Suprapubic skin (tissue), 3 donors: ENCODE measurements at regions not wholly inside any gene's neighbourhood (a gene's known extent, or its start where the extent isn't known, plus 50 kb on each side); places are given as distances from the start of the nearest gene placed in this dataset.

Source experiments
- CTCF ChIP-seq, 2 donors: fragments of 200-600 bp in 1 of 2; fragments of 450-650 bp in 1 of 2; sonication (generic) in 1 of 2; IDR thresholded peaks; one replicate each; pipeline ENCODE4 v1.5.1; 2016 to 2019; ENCODE audit warnings: antibody characterized with exemption in 2 of 2, mild to moderate bottlenecking in 1 of 2, moderate library complexity in 1 of 2
- POLR2A ChIP-seq, 2 donors: fragments of 450-650 bp; IDR thresholded peaks; one replicate each; pipeline ENCODE4 v1.6.1; 2017; ENCODE audit warnings: antibody characterized with exemption in 2 of 2, mild to moderate bottlenecking in 2 of 2, moderate library complexity in 2 of 2

- TF ChIP-seq CTCF (IDR thresholded peaks at IDR 0.05) (no peak), POLR2A (IDR thresholded peaks at IDR 0.05) (no peak)
These were observed 229.8 kb downstream of the SNRPN start for GRCh38 chr15:25184356-25185155.
